GM21717 (cell line): ENCODE measurements at regions not wholly inside any gene's neighbourhood (a gene's known extent, or its start where the extent isn't known, plus 50 kb on each side); places are given as distances from the start of the nearest gene placed in this dataset.
"Not testable (repeated sequence)": the region's sequence is repeated elsewhere in the genome, so short reads cannot be mapped to it uniquely, and the experiment has no call there.

ENCODE experiments used
- ATAC-seq: cut with Tn5 transposase; IDR thresholded peaks from one replicate; pipeline ENCODE4 v1.9.1; 2021; ENCODE audit warnings: mild to moderate bottlenecking, moderate library complexity; ENCODE audit not compliant: unreplicated experiment

- ATAC-seq: no peak
Measured at GRCh38 chr3:88283242-88283592, 133.5 kb downstream of the C3orf38 start.

GRCh38 chr3:88291486-88291885 is 141.7 kb downstream of the C3orf38 start:
- no peak for ATAC-seq

GRCh38 chr3:88298189-88298588 is 148.4 kb downstream of the C3orf38 start:
- no peak for ATAC-seq

- ATAC-seq: no peak
Measured at GRCh38 chr3:88301273-88301995, 151.7 kb downstream of the C3orf38 start.

GRCh38 chr3:88301996-88302393 is 152.2 kb downstream of the C3orf38 start:
- ATAC-seq: no peak

GRCh38 chr3:88303331-88303904 is 153.7 kb downstream of the C3orf38 start:
- not testable (repeated sequence) for ATAC-seq

GRCh38 chr3:88307666-88308065 is 157.9 kb downstream of the C3orf38 start:
- no peak for ATAC-seq

- ATAC-seq: peak; percentile 86
Measured at GRCh38 chr3:88311826-88312225, 162.1 kb downstream of the C3orf38 start.

- ATAC-seq: no peak
Measured at GRCh38 chr3:88312256-88312655, 162.5 kb downstream of the C3orf38 start.

- ATAC-seq: no peak
Measured at GRCh38 chr3:88318067-88318466, 168.3 kb downstream of the C3orf38 start.

- no peak for ATAC-seq
Measured at GRCh38 chr3:88321363-88322050, 171.7 kb downstream of the C3orf38 start.

- no peak for ATAC-seq
Measured at GRCh38 chr3:88324788-88325187, 175.0 kb downstream of the C3orf38 start.

GRCh38 chr3:88334187-88334868 is 184.6 kb downstream of the C3orf38 start:
- ATAC-seq: no peak

- ATAC-seq: no peak
Measured at GRCh38 chr3:88336894-88337293, 187.1 kb downstream of the C3orf38 start.

GRCh38 chr3:88343264-88343663 is 193.5 kb downstream of the C3orf38 start:
- no peak for ATAC-seq

- no peak for ATAC-seq
Measured at GRCh38 chr3:88346643-88347042, 196.9 kb downstream of the C3orf38 start.

- ATAC-seq: no peak
Measured at GRCh38 chr3:88362428-88362827, 212.7 kb downstream of the C3orf38 start.

GRCh38 chr3:88364926-88365325 is 215.2 kb downstream of the C3orf38 start:
- ATAC-seq: no peak

GRCh38 chr3:88369337-88369736 is 219.6 kb downstream of the C3orf38 start:
- ATAC-seq: no peak

GRCh38 chr3:88369767-88370166 is 220.0 kb downstream of the C3orf38 start:
- no peak for ATAC-seq

GRCh38 chr3:88385090-88385489 is 235.3 kb downstream of the C3orf38 start:
- no peak for ATAC-seq

GRCh38 chr3:88398581-88398980 is 248.8 kb downstream of the C3orf38 start:
- ATAC-seq: no peak
